Stimulated activated naive CD4-positive, alpha-beta T cell (primary cell): ENCODE measurements at regions not wholly inside any gene's neighbourhood (a gene's known extent, or its start where the extent isn't known, plus 50 kb on each side); places are given as distances from the start of the nearest gene placed in this dataset.

Experiments
- DNase-seq, 6 experiments: peaks; one replicate each; lab custom pipeline; 2025; lab: John Stamatoyannopoulos, UW

- DNase-seq = no peak
Measured at GRCh38 chr17:5694551-5694950, 110.2 kb upstream of the NLRP1 start.

DNA sequence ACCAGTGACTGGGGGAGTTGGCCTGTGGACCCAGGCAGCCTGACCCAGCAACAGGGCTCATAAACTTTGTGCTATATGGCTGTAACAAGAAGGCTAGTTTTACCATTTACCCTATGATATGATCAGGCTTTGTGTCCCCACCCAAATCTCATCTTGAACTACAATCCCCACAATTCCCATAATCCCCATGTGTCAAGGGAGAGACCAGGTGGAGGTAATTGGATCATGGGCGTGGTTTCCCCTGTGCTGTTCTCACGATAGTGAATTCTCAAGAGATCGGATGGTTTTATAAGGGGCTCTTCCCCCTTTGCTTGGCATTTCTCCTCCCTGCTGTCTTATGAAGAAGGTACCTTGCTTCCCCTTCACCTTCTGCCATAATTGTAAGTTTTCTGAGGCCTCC, 111.2 kb upstream of the NLRP1 start:
- no peak for DNase-seq

- no peak for DNase-seq
Measured at GRCh38 chr17:5698959-5699358, 114.7 kb upstream of the NLRP1 start.

DNA sequence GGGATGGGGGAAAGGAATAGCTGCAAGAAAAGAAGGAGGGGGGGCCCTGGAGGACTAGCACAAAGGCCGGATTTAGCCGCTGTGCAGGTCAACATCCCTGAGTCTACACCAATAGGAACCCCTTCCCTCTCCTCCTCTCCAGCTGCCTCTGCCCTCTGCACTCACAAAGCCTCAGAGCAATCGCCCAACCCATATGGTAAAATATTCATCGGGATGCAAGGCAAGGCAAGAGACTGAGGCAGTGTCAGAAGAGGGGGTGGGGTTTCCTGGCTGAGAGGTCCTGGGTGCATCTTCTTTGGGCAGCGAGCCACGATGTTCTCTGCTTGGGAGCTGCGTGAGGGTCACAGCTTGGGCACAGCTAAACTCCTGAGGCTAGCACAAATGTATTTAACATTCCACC, 115.5 kb upstream of the NLRP1 start:
- no peak for DNase-seq

DNA sequence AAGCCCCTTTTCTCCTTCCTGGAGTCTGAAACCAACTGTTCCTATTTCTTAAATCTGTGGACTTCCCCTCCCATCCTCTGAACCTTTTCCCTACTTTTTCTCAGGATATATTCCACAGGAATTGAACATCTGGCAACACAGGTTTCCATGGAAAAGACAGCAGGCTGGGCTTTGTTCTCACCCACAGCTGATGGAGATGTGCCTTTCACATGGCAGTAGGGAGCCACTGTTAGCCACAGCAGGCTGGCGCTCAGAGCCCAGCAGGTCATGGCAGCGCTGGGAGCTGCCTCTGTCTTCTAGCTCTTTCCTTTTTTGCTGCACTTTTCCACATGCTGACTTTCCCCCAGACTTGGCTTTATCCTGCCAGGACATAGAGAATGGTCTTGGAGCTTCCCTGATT, 116.4 kb upstream of the NLRP1 start:
- no peak for DNase-seq

DNA sequence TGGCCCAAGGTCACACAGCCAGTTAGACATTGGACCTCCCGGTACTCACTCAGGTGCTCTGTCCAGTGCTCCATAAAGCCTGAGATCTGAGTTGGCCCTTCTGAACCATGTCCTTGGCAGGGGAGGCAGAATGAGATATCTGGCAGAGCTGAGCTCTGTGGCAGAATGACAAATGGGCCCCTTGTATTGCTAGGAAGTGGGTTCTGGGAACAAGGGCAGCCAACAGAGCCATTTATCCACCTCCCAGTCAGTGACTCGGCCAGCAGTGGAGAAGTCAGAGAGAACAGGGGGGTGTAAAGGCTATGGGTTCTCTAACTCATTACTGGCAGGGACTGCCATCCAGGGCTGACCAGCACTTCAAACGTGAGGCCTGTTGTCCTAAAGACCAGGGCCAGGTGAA, 117.1 kb upstream of the NLRP1 start:
- DNase-seq = no peak

DNA sequence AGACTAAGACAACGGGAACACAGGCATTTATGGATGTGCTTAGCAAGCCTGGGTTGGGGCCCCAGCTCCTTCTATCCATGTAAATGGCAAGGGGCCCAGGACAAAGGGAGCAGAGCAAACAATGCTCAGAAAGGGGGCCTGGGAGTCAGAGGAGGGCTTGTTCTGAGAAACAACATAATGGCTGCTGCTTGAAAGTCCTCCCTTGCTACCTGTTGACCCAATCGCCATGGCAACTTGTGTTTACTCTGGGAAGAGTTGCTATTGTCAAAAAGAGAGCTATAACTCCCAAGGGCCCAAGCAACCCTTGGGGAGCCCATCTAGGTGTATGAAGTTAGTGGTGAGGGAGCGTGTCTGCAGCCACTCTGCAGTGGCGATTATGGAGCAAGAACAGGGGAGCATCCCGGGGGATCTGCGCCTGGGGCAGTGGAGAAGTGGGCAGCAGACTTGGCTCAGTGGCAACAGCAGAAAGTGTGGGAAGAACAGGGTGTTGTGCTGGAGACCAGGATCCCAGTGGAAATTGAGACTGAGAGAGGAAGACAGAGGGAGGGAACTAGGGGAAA, 118.7 kb upstream of the NLRP1 start:
- no peak for DNase-seq

- no peak for DNase-seq
Measured at GRCh38 chr17:5703736-5704135, 119.4 kb upstream of the NLRP1 start.

DNA sequence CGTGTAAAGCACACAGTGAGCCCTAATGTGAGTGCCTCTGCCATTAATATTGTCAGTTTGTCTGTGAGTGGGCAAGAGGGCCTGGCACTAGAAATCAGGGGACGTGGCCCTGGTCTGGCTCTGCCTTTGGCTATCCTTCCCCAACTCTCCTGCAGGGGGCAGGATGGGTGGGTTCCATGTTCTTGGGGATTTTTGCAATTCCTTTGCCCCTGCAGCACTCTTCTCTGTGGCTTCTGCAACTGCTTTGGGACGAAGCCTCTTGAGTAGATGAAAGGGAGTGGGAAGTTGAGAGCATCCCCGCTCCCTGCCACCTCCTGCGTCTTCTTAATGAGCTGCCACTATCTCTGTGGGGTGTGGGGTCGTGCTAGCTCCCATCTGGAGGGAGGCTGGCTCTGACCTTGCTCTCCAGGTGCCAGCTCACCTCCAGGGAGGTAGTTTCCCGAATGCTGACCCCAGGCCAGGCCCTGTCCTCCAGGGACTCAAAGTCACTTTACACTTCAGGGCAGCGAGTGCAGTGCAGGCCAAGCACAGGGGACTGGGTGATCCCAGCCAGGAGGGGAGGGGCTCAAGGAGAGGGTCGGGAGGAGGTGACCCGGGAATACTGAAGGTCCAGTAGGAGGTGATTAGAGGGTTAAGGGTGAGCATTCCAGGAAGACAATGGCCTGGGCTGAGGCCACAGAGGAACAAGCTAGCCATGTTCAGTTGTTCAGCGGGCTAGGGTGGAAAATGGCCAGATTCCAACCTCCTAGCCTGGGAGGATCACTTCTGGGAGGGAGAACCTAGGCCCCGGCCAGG, 121.0 kb upstream of the NLRP1 start:
- no peak for DNase-seq

GRCh38 chr17:5705876-5706576, 121.7 kb upstream of the NLRP1 start:
- no peak for DNase-seq

DNA sequence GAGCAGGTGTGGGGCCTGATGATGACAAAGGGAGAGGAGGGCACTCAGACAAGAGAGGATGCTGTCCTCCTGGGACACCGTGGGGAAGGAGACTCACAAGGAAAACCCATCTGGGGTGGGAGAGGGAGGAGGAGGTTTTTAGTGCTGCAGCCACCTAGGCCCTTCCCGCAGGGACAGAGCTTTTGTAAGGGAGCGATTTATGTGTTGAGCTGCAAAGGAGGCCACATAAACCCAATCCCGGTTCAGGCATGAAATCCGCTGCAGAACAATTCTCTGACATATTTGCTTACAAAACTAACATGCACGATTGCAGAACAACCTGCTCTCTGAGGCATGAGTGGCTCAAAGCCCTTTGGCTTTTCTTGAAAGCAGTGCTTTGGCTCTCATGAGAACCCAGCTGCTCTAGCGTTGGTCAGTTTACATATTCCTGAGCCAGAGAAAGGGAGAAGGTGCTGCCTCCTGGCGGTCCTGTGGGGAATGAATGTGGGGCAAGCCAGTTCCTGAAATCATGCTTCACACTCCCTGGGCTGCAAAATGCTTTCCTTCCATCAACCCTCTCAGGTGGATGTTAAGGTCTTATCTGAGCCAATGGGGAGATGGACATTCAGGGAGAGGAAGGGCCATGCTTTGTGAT, 122.4 kb upstream of the NLRP1 start:
- peak in 5 of 6 experiments; percentile 25 to 52 (median 34) for DNase-seq

GRCh38 chr17:5707482-5707881, 123.2 kb upstream of the NLRP1 start:
- no peak for DNase-seq

- DNase-seq = no peak
Measured at GRCh38 chr17:5708344-5708743, 124.0 kb upstream of the NLRP1 start.

- DNase-seq = no peak
Measured at GRCh38 chr17:5711344-5711743, 127.0 kb upstream of the NLRP1 start.

GRCh38 chr17:5714993-5715392, 130.7 kb upstream of the NLRP1 start:
- DNase-seq = no peak

- no peak for DNase-seq
Measured at GRCh38 chr17:5715478-5715877, 131.2 kb upstream of the NLRP1 start.

- no peak for DNase-seq
Measured at GRCh38 chr17:5718726-5719125, 134.4 kb upstream of the NLRP1 start.

DNA sequence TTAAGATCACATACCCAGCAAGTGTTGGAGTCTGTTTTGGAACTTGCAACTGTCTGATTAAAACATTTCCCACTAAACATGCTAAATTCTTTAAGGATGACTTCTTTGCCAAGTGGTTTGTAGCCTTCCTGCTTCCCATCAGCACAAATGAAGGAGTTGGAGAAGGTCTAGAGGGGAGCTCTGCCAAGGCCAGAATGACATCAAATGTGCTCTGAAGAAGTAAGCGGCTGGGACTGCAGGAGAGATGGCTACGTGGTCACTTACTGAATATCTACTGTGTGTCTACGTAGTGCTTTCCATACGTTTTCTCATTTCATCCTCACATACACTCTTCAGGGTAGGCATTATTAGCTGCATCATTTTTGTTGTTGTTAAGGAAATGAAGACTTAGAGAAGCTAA, 135.7 kb upstream of the NLRP1 start:
- DNase-seq = no peak

DNA sequence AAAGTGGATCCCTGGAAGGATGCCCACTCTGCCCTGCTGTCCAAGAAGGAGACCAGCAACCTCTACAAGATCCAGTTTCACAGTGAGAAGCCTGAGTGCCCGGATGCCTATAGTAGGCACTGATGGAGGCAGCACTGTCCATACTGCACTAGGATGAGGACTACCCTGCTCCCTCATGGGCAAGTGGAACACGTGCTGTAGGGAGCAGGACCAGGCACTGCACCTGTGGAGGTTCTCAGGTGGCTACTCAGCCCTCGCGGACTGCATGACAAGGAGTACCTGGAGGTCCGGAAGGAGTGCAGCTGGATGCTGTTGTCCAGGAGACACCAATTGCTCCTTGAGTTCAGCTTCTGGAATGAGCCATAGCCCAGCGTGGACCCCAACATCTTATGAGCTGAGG, 146.1 kb upstream of the NLRP1 start:
- no peak for DNase-seq

GRCh38 chr17:5740937-5741336, 156.6 kb upstream of the NLRP1 start:
- DNase-seq = no peak

DNA sequence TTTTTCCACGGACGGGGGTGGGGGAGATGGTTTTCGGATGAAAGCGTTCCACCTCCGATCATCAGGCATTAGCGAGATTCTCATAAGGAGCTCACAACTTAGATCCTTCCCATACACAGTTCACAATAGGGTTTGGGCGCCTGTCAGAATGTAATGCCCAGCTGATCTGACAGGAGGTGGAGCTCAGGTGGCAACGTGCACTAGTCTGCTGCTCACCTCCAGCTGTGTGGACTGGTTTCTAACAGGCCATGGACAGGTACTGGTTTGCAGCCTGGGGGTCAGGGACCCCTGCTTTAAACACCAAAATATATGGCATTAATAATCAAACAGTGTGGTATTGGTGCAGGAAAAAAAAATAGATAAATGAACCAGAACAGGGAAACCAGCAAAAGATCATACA, 157.5 kb upstream of the NLRP1 start:
- no peak for DNase-seq

GRCh38 chr17:5745111-5745813, 161.0 kb upstream of the NLRP1 start:
- DNase-seq = no peak
